BJ (cell line): ENCODE measurements at regions not wholly inside any gene's neighbourhood (a gene's known extent, or its start where the extent isn't known, plus 50 kb on each side); places are given as distances from the start of the nearest gene placed in this dataset.

Experiments used
- CTCF ChIA-PET: fragments of 350-600 bp; formaldehyde crosslinking; extraction: SDS; loops from one replicate; lab custom pipeline; 2021; ENCODE audit warnings: antibody characterized with exemption, inconsistent platforms; lab: Yijun Ruan, JAX
- POLR2A ChIA-PET: fragments of 300-600 bp; sonication (Branson Sonifier 250); formaldehyde crosslinking; extraction: SDS; loops from one replicate; lab custom pipeline; 2021; ENCODE audit warnings: antibody characterized with exemption; lab: Charles Lee
- DNase-seq: peaks from one replicate; pipeline ENCODE4 v3.0.0-alpha.2; 2011; ENCODE audit warnings: low read depth
- H3K27me3 ChIP-seq: 2 replicates; pipeline ENCODE4 v1.6.0; 2011; ENCODE audit warnings: low read length; ENCODE audit not compliant: control insufficient read depth, insufficient read depth
- H3K36me3 ChIP-seq: 2 replicates; pipeline ENCODE4 v1.5.1; 2011; ENCODE audit warnings: low read length; ENCODE audit not compliant: control insufficient read depth, insufficient read depth
- H3K4me3 ChIP-seq: 2 replicates; pipeline ENCODE4 v1.5.1; 2011; ENCODE audit warnings: low read depth, mild to moderate bottlenecking, control low read depth, low read length
- TF ChIP-seq, protein P1 (sequence below): IDR thresholded peaks from 2 replicates; pipeline ENCODE4 v1.5.1; 2011; ENCODE audit warnings: low read depth, mild to moderate bottlenecking, control low read depth, inconsistent platforms, low read length, moderate library complexity; ENCODE audit not compliant: insufficient read depth

DNA sequence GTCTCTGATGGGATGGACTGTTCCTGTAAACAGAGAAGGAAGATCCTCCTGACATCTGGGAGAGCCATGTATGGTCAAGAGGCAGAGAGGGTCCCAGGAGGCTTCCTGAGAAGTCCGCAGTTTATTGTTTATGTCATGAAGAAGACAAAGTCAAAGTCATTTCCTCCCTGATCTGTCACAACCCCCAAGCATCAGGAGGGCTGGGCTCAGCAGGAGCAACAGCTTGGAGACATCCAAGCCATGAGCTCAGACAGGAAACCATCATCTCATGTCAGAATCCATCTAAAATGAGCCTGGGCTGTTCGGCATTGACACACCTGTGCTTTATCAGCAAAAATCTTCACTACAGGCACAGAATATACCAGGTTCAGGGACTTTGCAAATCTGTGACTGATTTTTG, 325.0 kb upstream of the MSX2 start:
- no peak overlapping the region for H3K4me3 ChIP-seq
- ChIA-PET POLR2A (no interaction called here), CTCF (no interaction called here)
- no peak for DNase-seq
- TF ChIP-seq, protein P1, sequence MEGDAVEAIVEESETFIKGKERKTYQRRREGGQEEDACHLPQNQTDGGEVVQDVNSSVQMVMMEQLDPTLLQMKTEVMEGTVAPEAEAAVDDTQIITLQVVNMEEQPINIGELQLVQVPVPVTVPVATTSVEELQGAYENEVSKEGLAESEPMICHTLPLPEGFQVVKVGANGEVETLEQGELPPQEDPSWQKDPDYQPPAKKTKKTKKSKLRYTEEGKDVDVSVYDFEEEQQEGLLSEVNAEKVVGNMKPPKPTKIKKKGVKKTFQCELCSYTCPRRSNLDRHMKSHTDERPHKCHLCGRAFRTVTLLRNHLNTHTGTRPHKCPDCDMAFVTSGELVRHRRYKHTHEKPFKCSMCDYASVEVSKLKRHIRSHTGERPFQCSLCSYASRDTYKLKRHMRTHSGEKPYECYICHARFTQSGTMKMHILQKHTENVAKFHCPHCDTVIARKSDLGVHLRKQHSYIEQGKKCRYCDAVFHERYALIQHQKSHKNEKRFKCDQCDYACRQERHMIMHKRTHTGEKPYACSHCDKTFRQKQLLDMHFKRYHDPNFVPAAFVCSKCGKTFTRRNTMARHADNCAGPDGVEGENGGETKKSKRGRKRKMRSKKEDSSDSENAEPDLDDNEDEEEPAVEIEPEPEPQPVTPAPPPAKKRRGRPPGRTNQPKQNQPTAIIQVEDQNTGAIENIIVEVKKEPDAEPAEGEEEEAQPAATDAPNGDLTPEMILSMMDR = no peak
- no peaks in the 10 kb centered on the region for H3K27me3 ChIP-seq
- H3K36me3 ChIP-seq = no peaks in the 10 kb centered on the region

DNA sequence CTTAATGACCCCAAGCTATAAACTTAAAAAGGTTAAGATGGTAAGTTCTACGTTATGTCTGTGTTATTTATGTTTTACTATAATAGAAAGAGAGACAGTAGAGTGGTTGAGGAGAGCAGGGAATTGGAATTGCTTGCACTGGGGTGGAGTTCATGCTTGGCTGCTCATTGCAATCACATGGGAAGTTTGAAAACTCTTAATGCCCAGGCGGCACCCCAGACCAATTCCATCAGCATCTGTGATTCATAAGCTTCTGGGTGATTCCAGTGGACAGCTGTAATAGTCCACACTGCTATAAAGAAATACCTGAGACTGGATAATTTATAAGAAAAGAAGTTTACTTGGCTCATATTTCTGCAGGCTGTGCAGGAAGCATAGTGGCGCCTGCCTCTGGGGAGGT, 323.9 kb upstream of the MSX2 start:
- DNase-seq = no peak
- POLR2A ChIA-PET = interaction anchor here (0.6 kb wide), 1 partner anchor 444 kb away, joined by 18 read pairs; no protein-coding TSS in a partner anchor
- Histone ChIP-seq H3K4me3 (no peak overlapping the region), H3K27me3 (no peaks in the 10 kb centered on the region), H3K36me3 (no peaks in the 10 kb centered on the region)
- CTCF ChIA-PET = interaction anchor here (0.6 kb wide), 1 partner anchor 204 kb away, joined by 3 read pairs; no protein-coding TSS in a partner anchor
- TF ChIP-seq, protein P1 = no peak

DNA sequence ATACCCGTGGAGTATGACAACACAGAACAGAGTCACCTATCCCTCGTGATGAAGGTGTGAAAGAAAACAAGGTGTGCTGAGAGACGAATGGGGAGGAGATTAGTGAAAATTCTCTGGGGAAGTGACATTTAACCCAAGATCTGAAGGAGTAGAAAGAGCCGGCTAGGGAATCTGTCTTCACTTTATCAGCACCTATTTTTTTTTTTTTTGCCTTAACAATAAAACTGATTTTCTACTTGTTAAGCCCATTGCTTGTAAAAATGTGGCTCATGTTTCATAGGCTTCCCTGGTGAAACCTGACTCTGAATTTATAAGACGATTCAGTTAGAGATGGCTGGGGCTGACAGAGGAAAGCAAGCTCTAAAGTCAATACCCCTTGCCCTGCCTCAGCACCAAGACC, 322.6 kb upstream of the MSX2 start:
- TF ChIP-seq, protein P1 = no peak
- ChIA-PET CTCF (interaction anchor here (0.7 to 1.4 kb wide), 4 partner anchors 9 to 46 kb away, joined by 3 to 4 read pairs (median 3); no protein-coding TSS in a partner anchor), POLR2A (no interaction called here)

DNA sequence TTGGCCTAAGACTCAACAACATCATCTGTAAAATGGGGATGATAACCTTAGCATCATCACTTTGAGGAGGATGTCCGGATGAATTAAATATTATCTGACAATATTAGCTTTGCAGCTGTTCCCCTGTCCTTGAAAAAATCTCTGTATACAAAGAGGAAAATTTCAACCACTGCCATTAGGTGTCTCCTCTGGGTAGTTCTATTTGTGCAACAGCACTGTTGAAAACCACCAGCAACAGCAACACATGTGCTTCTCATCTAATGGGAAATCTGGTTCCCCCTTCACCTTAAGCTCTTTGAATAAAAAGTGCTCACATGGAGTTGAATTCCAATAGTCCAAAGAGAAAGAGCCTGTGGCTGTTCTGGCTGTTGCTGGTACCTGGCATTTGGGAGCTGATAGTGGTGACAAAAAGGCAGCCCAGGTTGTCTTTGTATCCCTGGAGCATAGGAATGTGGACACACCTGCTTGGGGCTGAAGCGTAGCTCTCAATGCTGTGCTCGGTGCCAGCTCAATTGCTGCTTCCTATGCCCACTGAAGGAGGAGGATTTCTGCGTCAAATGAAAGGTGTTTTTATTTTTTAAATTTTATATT, 322.1 kb upstream of the MSX2 start:
- no peak for DNase-seq
- Histone ChIP-seq H3K27me3 (no peaks in the 10 kb centered on the region), H3K4me3 (no peak overlapping the region), H3K36me3 (no peaks in the 10 kb centered on the region)
- TF ChIP-seq, protein P1 = no peak
- POLR2A ChIA-PET = no interaction called here
- CTCF ChIA-PET = interaction anchor here (0.6 to 1.4 kb wide), 5 partner anchors 8 to 46 kb away, joined by 3 to 4 read pairs (median 3); no protein-coding TSS in a partner anchor

More for the DNA sequence above, 322.6 kb upstream of the MSX2 start:
- Histone ChIP-seq H3K4me3 (no peak overlapping the region), H3K27me3 (no peaks in the 10 kb centered on the region), H3K36me3 (no peaks in the 10 kb centered on the region)
- no peak for DNase-seq

DNA sequence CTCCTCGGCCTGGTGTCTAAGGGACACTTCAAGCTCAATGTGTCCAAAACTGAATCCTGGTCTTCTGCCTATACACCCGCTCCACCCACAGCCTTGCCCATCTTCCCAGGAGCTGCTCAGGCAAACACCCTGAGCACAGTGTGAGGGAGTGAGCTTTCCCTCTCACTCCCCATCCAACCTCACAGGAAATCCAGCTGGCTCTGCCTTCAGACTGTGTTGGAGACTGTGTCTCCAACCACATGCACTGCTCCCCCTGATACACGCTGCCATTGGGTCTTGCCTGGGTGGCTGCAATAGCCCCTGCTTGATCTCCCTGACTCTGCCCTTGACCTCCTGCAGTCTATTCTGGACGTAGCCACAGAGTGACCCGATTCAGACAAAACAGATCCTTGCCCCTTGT, 319.5 kb upstream of the MSX2 start:
- ChIA-PET CTCF (no interaction called here), POLR2A (no interaction called here)
- H3K4me3 ChIP-seq = no peak overlapping the region
- DNase-seq = no peak
- H3K27me3 ChIP-seq = no peaks in the 10 kb centered on the region
- TF ChIP-seq, protein P1 = no peak
- H3K36me3 ChIP-seq = no peaks in the 10 kb centered on the region
